SU-DHL-6 (cell line): ENCODE measurements at regions not wholly inside any gene's neighbourhood (a gene's known extent, or its start where the extent isn't known, plus 50 kb on each side); places are given as distances from the start of the nearest gene placed in this dataset.

Experiments used
- H2AFZ ChIP-seq: fragments of 200-600 bp; sonication (generic); 2 replicates; pipeline ENCODE4 v1.6.1; 2014; ENCODE audit warnings: low read depth, mild to moderate bottlenecking, moderate library complexity, mixed read lengths, antibody characterized with exemption, low read length; ENCODE audit not compliant: severe bottlenecking
- H3F3A ChIP-seq: fragments of 200-600 bp; shearing (Covaris generic); 2 replicates; pipeline ENCODE4 v1.6.0; 2016; ENCODE audit warnings: antibody characterized with exemption, mild to moderate bottlenecking; ENCODE audit not compliant: insufficient read depth
- H3K27ac ChIP-seq: fragments of 200-600 bp; sonication (generic); 2 replicates; pipeline ENCODE4 v1.5.1; 2016; ENCODE audit warnings: low read depth, mild to moderate bottlenecking, low read length, moderate library complexity, mixed read lengths
- H3K27me3 ChIP-seq: fragments of 200-600 bp; sonication (generic), shearing (Covaris generic); 2 replicates; pipeline ENCODE4 v1.6.0; 2014; ENCODE audit warnings: mild to moderate bottlenecking, low read length
- H3K36me3 ChIP-seq: fragments of 200-600 bp; sonication (generic); 2 replicates; pipeline ENCODE4 v1.6.1; 2014; ENCODE audit warnings: mild to moderate bottlenecking, low read length, mixed read lengths
- H3K4me2 ChIP-seq: fragments of 300-600, 200-600 bp; shearing (Covaris generic), sonication (generic); 2 replicates; pipeline ENCODE4 v1.6.0; 2014; ENCODE audit warnings: low read length, low read depth, mild to moderate bottlenecking; ENCODE audit not compliant: poor library complexity, severe bottlenecking
- H3K4me3 ChIP-seq: fragments of 200-600 bp; sonication (generic); 2 replicates; pipeline ENCODE4 v1.5.1; 2014; ENCODE audit warnings: antibody characterized with exemption, low read length, mild to moderate bottlenecking, mixed read lengths; ENCODE audit not compliant: insufficient read depth, poor library complexity, severe bottlenecking
- H3K79me2 ChIP-seq: fragments of 200-600 bp; sonication (generic); 2 replicates; pipeline ENCODE4 v1.6.1; 2014; ENCODE audit warnings: mild to moderate bottlenecking, low read length, moderate library complexity; ENCODE audit not compliant: insufficient read depth
- H3K9ac ChIP-seq: fragments of 200-600 bp; sonication (generic); 2 replicates; pipeline ENCODE4 v1.7.0; 2014; ENCODE audit warnings: mild to moderate bottlenecking, low read length
- H3K9me2 ChIP-seq: fragments of 200-600 bp; sonication (generic); replicated peaks from 2 replicates; pipeline ENCODE4 v1.6.1; 2014; ENCODE audit warnings: low read length; ENCODE audit not compliant: insufficient read depth
- H3K9me3 ChIP-seq: fragments of 200-600 bp; sonication (generic); 2 replicates; pipeline ENCODE4 v1.6.1; 2014; ENCODE audit warnings: low read length, mixed read lengths; ENCODE audit not compliant: insufficient read depth
- H4K20me1 ChIP-seq: fragments of 200-600 bp; sonication (generic); 2 replicates; pipeline ENCODE4 v1.6.1; 2014; ENCODE audit warnings: low read depth, mild to moderate bottlenecking, antibody characterized with exemption, low read length, moderate library complexity, mixed read lengths
- CTCF ChIP-seq: fragments of 200-600 bp; sonication (generic); IDR thresholded peaks from one replicate; pipeline ENCODE4 v1.5.1; 2017; ENCODE audit warnings: antibody characterized with exemption, mild to moderate bottlenecking, low read length, moderate library complexity; ENCODE audit not compliant: insufficient read depth, poor library complexity, severe bottlenecking
- EZH2phosphoT487 ChIP-seq: fragments of 200-600 bp; sonication (generic), shearing (Covaris generic); conservative IDR thresholded peaks from 2 replicates; pipeline ENCODE4 v1.6.1; 2018; ENCODE audit warnings: mild to moderate bottlenecking, antibody characterized with exemption, low read length, moderate library complexity, mixed read lengths

DNA sequence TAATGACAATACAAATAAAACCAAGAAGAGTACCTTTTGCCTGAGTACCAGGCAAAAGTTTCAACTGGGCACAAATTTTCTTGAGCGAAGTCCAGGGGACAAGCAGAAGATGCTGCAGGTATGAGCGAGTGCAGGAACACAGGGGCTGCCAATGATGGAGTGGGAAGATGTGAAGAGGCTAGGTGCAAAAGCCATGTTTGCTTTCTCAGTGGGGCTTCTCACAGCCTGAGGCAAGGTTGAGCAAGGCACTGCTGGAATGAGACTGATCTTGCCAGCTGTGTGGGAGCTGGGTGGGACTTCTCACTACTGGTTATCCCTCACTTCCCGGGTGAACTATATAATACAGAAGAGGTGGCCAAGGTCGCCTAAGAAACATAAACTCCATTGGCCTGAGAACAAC is 1200.7 kb downstream of the SLITRK1 start:
- peaks cover 7% of the 10 kb centered on the region; the same call in 1 of the 2 replicates for H3K9me3 ChIP-seq
- no peak overlapping the region for H3K9ac ChIP-seq
- H4K20me1 ChIP-seq: no peaks in the 10 kb centered on the region
- no peak for TF ChIP-seq CTCF
- H3K79me2 ChIP-seq: no peaks in the 10 kb centered on the region
- H3K9me2 ChIP-seq: no peaks in the 10 kb centered on the region
- no peak overlapping the region for H3K4me2 ChIP-seq
- H3K27ac ChIP-seq: no peak overlapping the region
- H3K27me3 ChIP-seq: no peaks in the 10 kb centered on the region
- H3F3A ChIP-seq: no peaks in the 10 kb centered on the region
- no peaks in the 10 kb centered on the region for H3K36me3 ChIP-seq
- no peak overlapping the region for H3K4me3 ChIP-seq
- no peak overlapping the region for H2AFZ ChIP-seq

DNA sequence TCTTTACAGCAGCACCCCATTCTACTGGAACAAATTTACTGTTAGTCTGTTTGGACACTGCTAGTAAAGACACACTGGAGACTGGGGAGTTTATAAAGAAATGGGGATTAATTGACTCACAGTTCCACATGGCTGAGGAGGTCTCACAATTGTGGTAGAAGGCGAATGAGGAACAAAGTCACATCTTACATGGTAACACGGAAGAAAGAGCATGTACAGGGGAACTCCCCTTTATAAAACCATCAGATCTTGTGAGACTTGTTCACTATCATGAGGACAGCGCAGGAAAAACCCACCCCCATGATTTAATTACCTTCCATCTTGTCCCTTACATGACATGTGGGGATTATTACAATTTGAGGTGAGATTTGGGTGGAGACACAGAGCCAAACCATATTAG is 1204.2 kb downstream of the SLITRK1 start:
- TF ChIP-seq EZH2phosphoT487: no peak
- no peak for TF ChIP-seq CTCF
- Histone ChIP-seq H2AFZ (peak overlapping the region; percentile 41), H3F3A (no peaks in the 10 kb centered on the region), H3K36me3 (no peaks in the 10 kb centered on the region), H3K4me2 (no peak overlapping the region), H3K27me3 (no peaks in the 10 kb centered on the region), H4K20me1 (no peaks in the 10 kb centered on the region), H3K79me2 (no peaks in the 10 kb centered on the region), H3K9ac (no peak overlapping the region), H3K9me3 (peaks cover 8% of the 10 kb centered on the region; the same call in 1 of the 2 replicates), H3K4me3 (no peak overlapping the region), H3K27ac (no peak overlapping the region), H3K9me2 (no peaks in the 10 kb centered on the region)

DNA sequence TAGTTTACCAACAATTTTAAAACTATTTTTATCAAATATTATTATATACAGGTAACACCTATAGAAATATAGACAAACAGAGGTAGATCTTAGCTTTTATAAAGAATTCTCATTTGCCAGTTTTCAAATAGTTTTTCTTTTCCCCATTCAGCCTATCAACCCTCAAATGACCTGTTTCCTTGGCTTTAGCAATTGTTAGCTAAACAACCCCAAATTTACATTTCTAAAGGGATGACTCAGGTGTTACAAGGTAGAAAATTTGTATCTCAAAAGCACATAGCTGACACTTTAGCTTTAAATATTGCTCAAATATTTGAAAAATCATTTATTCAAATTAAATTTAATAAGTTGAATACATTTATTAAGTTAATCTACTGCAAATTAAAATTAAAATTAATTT is 1207.2 kb downstream of the SLITRK1 start:
- no peak for TF ChIP-seq EZH2phosphoT487
- no peak for TF ChIP-seq CTCF
- Histone ChIP-seq H2AFZ (no peak overlapping the region), H3K79me2 (no peaks in the 10 kb centered on the region), H3K9me2 (no peaks in the 10 kb centered on the region), H3F3A (no peaks in the 10 kb centered on the region), H3K27me3 (no peaks in the 10 kb centered on the region), H3K9ac (no peak overlapping the region), H3K9me3 (peaks cover 4% of the 10 kb centered on the region; the same call in 1 of the 2 replicates), H3K4me2 (no peak overlapping the region), H3K36me3 (no peaks in the 10 kb centered on the region), H3K27ac (no peak overlapping the region), H4K20me1 (no peaks in the 10 kb centered on the region), H3K4me3 (no peak overlapping the region)
